Retinal pigment epithelial cell (primary cell): ENCODE measurements at regions not wholly inside any gene's neighbourhood (a gene's known extent, or its start where the extent isn't known, plus 50 kb on each side); places are given as distances from the start of the nearest gene placed in this dataset.
"Not testable (repeated sequence)": the region's sequence is repeated elsewhere in the genome, so short reads cannot be mapped to it uniquely, and the experiment has no call there.

Source experiments
- DNase-seq: peaks from one replicate; pipeline ENCODE4 v3.0.0-alpha.2; 2010; ENCODE audit warnings: low read depth
- H3K4me3 ChIP-seq: 2 replicates; pipeline ENCODE4 v1.5.1; 2011; ENCODE audit warnings: mild to moderate bottlenecking, low read length, control low read depth, moderate library complexity
- CTCF ChIP-seq: conservative IDR thresholded peaks from 2 replicates; pipeline ENCODE4 v1.5.1; 2011; ENCODE audit warnings: low read depth, low read length, control low read depth, inconsistent platforms

- no peak for DNase-seq
- H3K4me3 ChIP-seq = no peak overlapping the region
- TF ChIP-seq CTCF = no peak
Observed at GRCh38 chr7:121501566-121501965, 105.5 kb upstream of the FAM3C start.

- no peak for DNase-seq
- no peak for TF ChIP-seq CTCF
- H3K4me3 ChIP-seq = no peak overlapping the region
Observed at GRCh38 chr7:121500360-121501058, 104.4 kb upstream of the FAM3C start.

GRCh38 chr7:121499624-121500023 is 103.5 kb upstream of the FAM3C start:
- no peak for TF ChIP-seq CTCF
- no peak for DNase-seq
- H3K4me3 ChIP-seq = no peak overlapping the region

- H3K4me3 ChIP-seq = no peak overlapping the region
- DNase-seq = no peak
- no peak for TF ChIP-seq CTCF
Observed at GRCh38 chr7:121498816-121499215, 102.7 kb upstream of the FAM3C start.

DNA sequence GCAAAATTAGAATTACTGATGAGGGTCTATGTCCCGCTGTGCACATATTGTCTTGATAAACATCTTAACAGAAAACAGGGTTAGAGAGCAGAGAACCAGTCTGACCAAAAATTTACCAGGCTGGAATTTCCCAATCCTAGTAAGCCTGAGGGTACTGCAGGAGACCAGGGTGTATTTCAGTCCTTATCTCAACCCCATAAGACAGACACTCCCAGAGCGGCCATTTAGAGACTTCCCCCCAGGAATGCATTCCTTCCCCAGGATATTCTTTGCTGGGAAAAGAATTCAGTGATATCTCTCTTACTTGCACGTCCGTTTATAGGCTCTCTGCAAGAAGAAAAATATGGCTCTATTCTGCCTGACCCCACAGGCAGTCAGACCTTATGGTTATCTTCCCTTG is 101.4 kb upstream of the FAM3C start:
- H3K4me3 ChIP-seq, DNase-seq: not testable (repeated sequence)

DNA sequence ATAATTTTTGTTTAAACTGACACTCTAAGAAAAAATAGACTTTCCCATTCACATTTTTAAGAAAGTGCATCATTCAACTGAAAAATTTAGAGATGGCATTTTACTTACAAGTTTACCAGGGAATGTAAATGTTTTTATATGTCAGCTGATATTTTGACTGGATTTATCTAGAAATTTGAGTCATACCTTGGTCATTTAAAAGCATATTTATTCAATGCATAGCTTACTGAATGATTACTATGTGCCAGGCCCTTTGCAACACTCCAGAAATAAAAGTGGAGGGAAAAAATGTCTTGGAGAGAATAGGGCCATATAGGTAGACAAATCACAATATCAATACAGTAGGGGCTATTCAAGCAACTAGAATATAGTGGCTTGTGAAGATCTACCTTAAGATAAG is 98.4 kb upstream of the FAM3C start:
- no peak for DNase-seq
- no peak overlapping the region for H3K4me3 ChIP-seq
- TF ChIP-seq CTCF = no peak

DNA sequence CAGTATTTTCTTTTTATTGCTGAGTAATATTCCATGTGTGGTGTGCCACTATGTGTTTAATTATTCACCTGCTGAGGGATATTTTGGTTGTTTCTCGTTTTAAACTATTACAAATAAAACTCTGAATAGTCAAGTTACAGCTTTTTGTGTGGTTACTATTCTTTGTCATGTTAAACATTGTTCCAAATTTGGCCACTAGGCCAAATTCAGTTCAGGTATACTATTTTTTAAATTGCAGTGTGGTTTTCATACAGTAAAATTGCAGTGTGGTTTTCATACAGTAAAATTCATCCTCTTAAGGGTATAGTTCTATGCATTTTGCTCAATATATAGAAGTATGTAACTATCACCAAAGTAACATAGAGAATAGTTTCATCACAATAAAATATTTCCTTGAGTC is 97.4 kb upstream of the FAM3C start:
- no peak for TF ChIP-seq CTCF
- H3K4me3 ChIP-seq = no peak overlapping the region

GRCh38 chr7:121490309-121490708 is 94.2 kb upstream of the FAM3C start:
- H3K4me3 ChIP-seq = no peak overlapping the region
- no peak for DNase-seq
- no peak for TF ChIP-seq CTCF

More for the DNA sequence above, 97.4 kb upstream of the FAM3C start:
- no peak for DNase-seq
